ENCODE measurements at regions not wholly inside any gene's neighbourhood (a gene's known extent, or its start where the extent isn't known, plus 50 kb on each side); places are given as distances from the start of the nearest gene placed in this dataset.

DNA sequence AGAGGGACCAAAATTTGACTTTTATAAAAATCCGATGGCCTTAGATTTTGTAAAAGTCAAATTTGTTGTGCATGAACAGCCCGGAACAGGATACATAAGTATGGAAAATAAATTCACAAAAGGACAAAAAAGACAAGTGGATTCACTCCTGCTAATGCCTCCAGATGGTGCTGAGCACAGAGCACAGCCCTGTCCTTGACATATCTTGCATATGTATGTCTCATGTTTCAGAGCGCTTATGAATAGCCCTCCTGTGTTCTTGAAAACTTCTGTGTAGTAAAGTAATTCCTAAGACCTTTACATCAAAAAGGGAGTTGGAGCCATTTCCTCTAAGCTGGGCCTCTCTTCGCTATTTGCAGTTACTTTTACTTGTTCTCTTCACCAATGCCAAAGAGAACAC is 110.7 kb upstream of the RAB3GAP2 start (continued):
- TF ChIP-seq ZNF408 (CRISPR knock-in tag; IDR thresholded peaks at IDR 0.05; ENCODE audit: low read depth) (no peak), RBM15 (IDR thresholded peaks at IDR 0.05; ENCODE audit: insufficient read depth, low read length) (no peak), MXD1 (CRISPR knock-in tag; IDR thresholded peaks at IDR 0.05; ENCODE audit: borderline replicate concordance, poor library complexity, severe bottlenecking) (no peak), ZNF197 (CRISPR knock-in tag; IDR thresholded peaks at IDR 0.05; ENCODE audit: low read depth) (no peak)
- TF ChIP-seq, protein P1, sequence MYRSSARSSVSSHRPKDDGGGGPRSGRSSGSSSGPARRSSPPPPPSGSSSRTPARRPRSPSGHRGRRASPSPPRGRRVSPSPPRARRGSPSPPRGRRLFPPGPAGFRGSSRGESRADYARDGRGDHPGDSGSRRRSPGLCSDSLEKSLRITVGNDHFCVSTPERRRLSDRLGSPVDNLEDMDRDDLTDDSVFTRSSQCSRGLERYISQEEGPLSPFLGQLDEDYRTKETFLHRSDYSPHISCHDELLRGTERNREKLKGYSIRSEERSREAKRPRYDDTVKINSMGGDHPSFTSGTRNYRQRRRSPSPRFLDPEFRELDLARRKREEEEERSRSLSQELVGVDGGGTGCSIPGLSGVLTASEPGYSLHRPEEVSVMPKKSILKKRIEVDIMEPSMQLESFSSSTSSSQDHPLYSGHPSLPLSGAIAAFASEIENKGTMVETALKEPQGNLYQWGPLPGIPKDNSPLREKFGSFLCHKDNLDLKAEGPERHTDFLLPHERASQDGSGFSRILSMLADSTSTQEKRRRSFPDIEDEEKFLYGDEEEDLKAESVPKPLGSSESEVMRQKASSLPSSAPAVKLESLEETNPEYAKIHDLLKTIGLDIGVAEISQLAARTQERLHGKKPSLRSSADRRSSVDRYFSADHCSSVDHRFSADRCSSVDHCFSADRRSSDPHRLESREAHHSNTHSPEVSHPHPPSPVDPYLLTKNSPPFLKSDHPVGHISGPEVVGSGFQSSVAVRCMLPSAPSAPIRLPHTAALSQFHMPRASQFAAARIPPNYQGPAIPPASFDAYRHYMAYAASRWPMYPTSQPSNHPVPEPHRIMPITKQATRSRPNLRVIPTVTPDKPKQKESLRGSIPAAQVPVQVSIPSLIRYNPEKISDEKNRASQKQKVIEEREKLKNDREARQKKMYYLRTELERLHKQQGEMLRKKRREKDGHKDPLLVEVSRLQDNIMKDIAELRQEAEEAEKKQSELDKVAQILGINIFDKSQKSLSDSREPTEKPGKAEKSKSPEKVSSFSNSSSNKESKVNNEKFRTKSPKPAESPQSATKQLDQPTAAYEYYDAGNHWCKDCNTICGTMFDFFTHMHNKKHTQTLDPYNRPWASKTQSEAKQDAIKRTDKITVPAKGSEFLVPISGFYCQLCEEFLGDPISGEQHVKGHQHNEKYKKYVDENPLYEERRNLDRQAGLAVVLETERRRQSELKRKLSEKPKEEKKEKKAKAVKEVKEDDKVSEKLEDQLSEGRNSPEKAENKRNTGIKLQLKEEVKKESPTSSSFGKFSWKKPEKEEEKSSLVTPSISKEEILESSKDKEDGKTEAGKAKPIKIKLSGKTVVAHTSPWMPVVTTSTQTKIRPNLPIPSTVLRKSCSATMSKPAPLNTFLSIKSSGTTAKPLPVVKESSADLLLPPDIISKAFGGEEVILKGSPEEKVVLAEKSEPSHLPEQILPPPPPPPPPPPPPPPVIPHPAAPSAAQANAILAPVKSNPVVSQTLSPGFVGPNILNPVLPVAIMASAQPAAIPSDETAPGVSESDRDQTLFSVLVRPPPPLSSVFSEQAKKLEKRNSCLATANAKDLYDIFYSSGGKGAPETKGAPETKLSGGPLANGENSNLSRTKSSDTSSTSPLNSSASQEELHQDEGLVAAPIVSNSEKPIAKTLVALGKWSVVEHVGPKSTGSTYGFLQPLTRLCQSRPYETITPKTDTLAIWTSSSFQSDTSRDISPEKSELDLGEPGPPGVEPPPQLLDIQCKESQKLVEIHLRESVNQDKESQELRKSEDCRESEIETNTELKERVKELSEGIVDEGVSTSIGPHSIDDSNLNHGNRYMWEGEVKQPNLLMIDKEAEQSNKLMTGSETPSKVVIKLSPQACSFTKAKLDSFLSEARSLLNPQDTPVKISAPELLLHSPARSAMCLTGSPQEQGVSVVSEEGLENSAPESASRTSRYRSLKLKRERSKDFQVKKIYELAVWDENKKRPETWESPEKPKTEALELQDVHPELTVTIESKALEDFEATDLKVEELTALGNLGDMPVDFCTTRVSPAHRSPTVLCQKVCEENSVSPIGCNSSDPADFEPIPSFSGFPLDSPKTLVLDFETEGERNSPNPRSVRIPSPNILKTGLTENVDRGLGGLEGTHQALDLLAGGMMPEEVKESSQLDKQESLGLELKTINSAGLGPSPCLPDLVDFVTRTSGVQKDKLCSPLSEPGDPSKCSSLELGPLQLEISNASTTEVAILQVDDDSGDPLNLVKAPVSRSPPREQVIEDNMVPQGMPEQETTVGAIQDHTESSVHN (IDR thresholded peaks at IDR 0.05; ENCODE audit: borderline replicate concordance in 1 of 2, low read depth in 1 of 2) = no peak
- TF ChIP-seq, protein P2, sequence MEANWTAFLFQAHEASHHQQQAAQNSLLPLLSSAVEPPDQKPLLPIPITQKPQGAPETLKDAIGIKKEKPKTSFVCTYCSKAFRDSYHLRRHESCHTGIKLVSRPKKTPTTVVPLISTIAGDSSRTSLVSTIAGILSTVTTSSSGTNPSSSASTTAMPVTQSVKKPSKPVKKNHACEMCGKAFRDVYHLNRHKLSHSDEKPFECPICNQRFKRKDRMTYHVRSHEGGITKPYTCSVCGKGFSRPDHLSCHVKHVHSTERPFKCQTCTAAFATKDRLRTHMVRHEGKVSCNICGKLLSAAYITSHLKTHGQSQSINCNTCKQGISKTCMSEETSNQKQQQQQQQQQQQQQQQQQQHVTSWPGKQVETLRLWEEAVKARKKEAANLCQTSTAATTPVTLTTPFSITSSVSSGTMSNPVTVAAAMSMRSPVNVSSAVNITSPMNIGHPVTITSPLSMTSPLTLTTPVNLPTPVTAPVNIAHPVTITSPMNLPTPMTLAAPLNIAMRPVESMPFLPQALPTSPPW (CRISPR knock-in tag; IDR thresholded peaks at IDR 0.05) = no peak
- TF ChIP-seq, protein P3, sequence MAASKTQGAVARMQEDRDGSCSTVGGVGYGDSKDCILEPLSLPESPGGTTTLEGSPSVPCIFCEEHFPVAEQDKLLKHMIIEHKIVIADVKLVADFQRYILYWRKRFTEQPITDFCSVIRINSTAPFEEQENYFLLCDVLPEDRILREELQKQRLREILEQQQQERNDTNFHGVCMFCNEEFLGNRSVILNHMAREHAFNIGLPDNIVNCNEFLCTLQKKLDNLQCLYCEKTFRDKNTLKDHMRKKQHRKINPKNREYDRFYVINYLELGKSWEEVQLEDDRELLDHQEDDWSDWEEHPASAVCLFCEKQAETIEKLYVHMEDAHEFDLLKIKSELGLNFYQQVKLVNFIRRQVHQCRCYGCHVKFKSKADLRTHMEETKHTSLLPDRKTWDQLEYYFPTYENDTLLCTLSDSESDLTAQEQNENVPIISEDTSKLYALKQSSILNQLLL (CRISPR knock-in tag; IDR thresholded peaks at IDR 0.05; ENCODE audit: borderline replicate concordance) = no peak

Measured in K562 (cell line).